Stimulated activated CD4-positive, alpha-beta T cell treated with anti-CD3 and anti-CD28 coated beads, TNF-alpha, amount 100 ng/mL, for 48 hours (primary cell): ENCODE measurements at regions not wholly inside any gene's neighbourhood (a gene's known extent, or its start where the extent isn't known, plus 50 kb on each side); places are given as distances from the start of the nearest gene placed in this dataset.

Experiments used
- DNase-seq, 3 donors: peaks; one replicate each; pipeline ENCODE4 v3.0.0-alpha.2; 2020; ENCODE audit warnings: low read depth in 3 of 3

DNA sequence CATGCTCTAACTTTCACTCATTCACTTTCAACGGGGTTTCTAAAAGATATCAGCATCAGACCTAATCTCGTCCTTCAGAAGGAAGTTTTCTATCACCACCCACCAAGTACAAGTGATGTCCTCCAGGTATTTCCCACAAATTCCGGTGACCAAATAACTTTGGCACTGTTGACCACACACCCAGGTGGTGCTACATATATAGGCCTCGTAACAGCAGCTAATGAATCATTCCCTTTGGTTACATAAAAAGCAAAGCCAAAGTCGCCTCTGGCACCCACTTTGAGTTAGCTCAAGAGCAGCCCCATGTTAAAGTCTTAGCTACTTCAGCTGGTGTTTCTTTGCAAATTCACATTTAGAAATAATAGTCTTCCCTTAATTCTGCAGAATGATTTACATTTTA lies 138.2 kb upstream of the OSR1 start:
- DNase-seq: no peak

DNA sequence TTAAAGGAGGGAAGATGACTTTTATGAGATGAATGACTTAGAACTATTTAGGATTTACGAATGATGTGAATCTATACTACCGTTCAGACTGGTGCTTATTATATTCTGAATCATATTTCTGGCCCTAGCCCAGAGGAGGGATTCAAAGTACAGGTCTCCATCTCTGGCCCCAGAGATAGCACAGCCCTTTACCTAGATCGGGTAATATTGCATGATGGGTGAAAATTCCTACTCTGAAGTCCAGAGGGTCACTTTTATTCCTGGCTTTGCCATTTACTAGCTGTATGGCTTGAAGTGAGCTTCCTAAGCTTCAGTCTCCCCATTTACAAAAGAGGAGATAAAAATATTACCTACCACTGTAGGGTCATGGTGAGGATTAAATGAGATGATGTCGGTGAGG lies 135.8 kb upstream of the OSR1 start:
- DNase-seq: no peak

DNA sequence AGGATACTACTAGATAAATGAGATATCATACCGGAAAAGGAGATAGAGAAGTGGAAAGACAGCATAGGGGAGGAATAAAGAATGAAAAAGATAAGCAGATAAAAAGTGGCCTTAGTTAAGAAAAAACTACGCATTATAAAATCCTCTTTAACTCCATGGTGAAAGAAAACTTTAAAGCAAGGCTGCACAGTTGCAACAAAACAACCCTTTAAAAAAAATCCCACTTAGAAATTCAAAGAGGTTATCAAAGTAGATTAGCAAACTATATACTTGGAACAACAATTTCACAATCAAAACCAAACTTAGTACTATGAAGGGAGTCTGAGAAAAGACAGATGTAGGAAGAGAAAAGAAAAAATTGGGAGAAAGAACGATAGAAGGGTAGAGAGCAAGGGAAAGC lies 133.4 kb upstream of the OSR1 start:
- DNase-seq: no peak

DNA sequence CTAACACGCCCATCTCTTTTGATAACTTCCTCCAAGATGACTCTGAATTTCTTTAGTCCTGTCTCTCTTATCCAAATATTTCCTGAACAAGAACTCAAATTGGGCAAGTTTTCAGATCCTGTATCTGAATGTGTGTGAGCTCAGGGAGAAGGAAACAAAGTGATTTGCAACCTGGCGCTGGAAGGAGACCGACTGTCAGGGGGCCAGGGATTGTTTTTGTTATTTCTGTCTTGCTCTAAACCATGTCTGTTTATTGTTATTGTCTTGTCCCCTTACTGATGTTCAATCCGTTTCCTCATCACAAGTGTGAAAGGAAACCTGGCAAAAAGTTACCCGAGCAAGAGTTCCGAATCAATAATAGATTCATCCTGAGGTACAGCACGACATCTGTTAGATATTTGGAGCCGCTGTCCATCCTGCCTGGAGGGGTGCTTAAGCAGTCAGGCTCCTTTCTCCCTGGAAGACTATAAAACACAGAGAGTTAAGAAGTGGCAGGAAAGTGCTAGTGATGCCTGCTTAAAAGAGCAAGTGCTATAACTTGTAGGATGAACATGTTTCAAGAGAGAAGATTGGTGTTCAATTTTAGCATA lies 132.5 kb upstream of the OSR1 start:
- DNase-seq: no peak

DNA sequence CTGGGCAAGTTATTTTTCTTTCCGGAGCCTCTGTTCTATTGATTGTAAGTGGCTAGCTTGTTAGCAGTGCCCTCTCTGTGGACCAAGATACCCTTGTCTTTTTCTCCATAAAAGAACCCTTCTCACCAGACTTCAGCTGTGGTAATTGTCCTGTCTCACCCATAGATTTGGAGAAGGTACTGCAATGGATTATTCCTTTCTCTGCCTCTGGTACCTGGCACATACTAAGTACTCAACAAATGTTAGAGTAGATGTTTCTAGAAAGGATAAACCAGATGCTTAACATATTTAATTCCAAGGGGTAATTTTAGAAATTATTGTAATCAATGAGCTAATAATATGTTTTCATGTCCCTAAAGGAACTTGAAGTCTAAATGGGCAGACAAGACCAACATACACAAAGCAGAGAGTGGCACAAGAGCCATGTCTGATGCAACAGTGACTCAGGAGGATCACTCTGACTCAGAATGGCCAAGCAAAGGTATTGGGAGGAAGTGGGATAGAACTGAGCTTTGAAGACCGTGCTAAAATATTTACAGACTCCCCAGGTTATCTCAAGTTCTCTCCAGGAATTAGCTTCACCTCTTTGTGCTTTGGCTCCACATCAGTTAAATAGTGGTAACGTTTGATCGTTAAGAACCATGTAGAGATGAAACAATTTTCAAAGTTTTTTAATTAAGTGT lies 129.7 kb upstream of the OSR1 start:
- no peak for DNase-seq

DNA sequence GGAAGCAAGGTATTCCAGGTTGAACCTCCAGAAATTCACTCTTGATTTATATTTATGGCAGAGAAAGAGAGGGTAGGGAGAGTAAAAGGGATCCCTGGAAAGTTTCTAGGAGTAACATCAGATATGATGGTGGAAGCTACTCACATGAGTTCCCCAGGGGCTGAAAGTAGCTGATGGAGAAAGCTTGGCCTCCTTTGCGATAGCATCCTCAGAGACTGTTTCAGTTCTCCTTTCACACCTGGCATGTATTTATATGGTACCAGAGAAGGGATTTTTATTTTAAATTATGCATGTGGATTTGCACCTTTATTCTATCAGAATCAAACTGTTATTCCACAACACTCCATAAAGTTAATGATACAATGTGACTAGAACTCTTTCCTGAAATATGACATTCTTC lies 126.3 kb upstream of the OSR1 start:
- no peak for DNase-seq

DNA sequence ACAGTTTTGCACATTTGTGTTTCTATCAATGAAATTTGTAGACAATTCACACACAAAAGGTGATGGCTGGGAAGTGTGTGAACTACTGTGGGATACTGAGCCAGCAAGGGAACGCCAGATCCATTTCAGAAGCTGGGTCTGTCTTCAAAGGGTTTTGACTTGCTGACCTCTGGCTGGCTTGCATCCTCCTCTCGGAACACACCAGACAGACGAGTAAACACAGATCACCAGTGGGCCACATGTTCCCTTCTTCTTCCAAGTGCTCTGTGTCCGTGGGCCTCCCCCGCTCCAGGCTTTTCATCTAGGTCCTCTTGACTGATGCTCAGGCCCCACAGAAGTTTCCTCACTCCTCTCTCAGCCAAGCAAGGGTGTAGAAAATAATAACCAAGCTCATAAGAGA lies 122.2 kb upstream of the OSR1 start:
- no peak for DNase-seq

DNA sequence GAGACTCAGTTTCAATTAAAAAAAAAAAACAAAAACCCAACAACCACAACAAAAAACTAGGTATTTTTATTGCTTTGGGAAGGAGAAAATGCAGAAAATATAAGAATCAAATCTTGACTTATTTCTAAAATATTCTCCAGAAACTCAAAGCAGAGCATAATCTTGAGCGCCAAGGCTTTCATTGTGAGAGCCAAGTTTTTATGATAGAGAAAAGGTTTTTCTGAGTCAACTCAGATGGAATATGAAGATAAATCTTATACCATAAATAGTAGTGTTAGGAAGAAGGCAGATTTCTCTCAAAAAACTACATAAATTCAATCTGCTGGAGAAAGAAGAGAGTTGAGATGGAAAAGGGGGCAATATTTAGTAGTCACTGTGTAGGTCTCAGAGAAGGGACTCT lies 121.2 kb upstream of the OSR1 start:
- DNase-seq: no peak

DNA sequence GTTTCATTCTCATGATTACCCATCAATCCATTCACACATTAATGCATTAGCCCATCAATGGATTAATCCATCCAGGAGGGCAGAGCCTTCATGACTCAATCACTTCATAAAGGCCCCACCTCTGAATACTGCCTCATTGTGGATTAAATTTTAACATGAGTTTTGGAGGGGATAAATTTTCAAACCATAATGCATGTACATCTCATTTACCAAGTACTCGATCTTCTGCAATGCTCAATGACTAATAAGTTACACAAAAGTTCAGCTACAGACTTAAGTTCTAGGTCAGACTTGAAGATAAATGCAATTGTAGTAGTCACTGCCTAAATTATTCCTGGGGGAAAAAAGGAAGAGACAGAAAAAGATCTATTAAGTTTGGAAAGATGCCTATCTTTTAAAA lies 120.0 kb upstream of the OSR1 start:
- no peak for DNase-seq

DNA sequence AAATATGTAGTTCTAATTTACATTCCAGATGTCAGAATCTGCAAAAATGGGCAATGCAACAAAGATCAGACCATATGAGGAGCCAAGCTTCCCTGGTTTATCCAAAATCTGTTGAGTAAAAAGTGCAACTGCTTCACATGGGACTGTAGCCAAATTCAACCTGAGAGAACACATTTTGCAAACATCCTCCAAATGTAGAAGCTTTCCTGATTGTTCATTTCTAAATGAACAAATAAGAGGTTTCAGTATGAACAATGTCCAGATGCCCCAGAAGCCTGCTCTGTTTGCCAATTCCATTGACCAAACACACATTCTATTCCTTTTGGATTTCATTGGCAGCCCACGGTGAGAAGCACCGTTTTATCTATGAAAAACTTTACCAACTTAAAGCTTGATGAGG lies 117.9 kb upstream of the OSR1 start:
- DNase-seq: no peak

DNA sequence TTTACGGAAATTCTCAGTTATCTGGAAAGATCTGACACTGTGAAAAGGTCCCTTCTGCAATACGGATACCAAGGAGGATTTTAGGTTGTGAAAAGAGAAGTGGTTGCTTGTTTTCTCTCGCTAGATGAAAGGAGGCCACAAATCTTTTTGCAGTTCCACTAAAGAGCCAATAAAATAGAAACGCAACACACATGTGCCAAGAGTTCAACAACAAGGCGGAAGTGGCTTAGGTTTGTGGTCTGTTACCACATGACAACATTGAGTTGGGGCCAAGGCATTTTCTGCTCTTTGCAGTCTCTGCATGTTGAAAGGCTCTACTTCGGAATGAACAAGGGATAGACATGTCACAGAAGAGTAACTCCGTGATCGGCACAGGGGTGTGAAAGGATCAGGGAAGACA lies 115.7 kb upstream of the OSR1 start:
- DNase-seq: peak in 1 of 3 donors; percentile 4

DNA sequence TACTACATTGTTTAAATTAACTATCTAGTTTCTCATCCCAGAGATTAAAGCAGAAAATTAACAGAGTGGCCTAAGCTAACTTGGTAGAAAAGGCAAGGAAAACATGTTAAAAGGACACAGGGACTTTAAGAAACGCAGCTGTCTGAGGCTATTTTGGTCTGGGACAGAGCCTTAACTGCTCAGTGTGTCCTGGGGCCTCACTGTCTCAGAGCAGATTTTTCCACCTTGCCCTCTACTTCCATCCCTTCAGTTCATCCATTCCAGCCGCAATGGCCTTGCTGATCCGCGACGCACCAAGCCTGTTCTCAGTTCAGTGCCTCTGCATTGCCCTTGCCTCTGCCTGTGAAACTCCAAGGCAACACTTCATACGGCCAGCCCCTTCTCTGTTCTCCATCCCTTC lies 114.9 kb upstream of the OSR1 start:
- no peak for DNase-seq

DNA sequence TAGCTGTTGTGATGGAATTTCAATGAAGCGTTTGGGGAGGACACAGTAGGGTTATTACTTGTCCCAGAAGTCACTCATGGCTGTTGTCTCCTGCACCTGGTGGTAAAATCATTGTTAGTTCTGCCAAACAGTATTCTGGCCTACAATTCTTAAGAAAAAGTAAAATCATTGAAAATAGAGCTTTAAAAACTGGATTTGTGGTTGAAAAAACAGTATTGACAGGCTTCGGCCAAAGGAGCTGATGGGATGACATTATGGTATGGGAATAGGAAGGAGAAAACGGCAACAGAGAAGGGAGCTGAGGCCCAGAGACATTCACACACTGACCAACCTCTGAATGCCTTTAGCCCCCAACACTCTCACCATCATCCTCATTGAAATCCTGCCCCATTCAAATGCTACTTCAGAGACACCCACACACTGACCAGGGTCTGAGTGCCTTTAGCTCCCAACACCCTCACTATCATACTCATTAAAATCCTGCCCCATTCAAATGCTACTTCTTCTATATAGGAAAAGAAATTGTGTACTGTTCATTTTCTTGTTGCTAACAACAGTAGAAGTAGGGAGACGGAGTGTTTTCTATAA lies 114.1 kb upstream of the OSR1 start:
- DNase-seq: no peak

DNA sequence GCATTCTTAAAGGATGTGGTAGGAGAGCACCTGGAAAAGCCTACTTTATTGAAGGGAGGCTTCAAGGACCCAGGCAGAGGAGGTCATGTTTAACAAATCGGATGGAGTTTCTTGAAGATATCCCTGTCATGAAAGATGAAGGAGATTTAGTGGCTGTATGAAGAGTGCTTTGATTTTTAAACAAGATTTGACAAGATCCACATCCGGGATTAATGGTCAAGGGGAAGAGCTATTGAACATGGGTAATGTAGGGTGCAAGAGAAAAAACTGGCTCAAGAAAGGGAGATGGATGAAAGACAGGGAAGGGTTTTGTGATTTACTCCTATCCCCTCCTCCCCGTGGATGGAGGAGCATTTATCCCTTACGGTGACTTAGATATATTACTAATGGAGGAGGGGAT lies 113.1 kb upstream of the OSR1 start:
- no peak for DNase-seq

DNA sequence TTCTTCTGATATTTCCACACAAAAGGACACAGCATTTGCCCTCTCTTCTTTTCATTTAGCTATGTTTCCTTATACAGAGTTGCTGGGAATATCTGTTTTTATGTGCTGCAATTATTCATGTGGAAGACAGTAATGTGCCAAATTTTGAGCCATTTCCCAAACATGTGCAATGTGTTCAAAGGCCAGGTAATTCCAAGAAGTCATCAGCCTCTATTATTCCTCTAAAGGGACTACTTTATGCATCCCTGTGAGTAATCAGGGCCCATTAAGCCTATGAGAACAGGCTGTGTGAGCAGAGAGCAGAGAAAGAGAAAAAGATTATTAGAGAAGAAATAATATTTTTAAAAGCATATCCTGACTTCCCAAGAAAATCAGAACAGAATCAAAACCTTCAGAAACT lies 107.6 kb upstream of the OSR1 start:
- no peak for DNase-seq

DNA sequence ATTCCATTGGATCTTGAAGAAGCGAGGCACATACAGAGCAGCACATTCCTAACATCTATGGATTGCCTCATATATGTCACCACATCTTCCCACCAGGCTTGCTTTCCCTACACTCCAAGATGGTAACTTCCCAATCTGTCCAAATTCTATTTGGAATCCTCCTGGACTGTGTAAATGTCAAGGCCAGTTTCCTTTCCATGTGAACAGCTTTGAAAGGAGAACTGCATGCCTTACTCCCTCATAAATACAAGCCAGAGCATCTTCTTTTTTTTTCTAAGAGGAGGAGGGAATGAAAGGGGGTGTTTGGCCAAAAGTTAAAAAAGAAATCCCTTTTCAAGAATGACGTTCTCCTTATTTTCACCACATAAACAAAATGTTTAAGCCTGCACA lies 103.8 kb upstream of the OSR1 start:
- DNase-seq: no peak

DNA sequence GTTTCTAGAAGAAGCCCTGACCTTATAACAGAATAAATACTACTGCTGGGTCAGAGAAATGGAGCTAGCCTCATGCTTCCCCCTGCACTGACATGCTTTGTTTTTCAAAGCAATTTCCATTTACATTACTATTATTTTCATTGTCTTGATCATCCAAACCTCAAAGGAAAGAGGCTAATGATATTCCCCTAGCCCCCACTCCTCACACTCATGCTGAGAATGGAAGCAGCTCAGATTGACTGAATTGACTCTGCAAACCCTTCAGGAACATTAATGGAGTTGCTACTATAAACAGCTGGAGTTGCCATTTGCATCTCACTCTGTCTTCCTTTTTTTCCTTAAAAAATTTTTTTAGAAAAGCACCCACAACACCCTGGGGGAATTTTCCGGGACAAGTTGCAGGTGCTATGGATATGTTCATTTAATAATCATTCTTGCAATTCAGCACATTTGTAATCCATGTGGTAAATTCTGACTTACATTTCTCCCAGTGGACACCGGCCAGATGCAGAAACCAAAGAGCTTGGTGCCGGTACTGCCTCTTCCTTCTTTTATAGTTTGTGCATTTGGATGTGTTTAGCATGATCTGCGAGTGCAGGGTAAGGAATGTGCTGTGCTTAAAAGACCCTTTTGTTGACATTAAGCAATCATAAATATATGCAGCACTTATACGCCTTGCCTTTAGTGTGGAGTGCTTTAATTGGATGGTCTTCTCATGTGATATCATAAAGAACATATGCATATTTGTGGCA lies 103.3 kb upstream of the OSR1 start:
- DNase-seq: no peak

DNA sequence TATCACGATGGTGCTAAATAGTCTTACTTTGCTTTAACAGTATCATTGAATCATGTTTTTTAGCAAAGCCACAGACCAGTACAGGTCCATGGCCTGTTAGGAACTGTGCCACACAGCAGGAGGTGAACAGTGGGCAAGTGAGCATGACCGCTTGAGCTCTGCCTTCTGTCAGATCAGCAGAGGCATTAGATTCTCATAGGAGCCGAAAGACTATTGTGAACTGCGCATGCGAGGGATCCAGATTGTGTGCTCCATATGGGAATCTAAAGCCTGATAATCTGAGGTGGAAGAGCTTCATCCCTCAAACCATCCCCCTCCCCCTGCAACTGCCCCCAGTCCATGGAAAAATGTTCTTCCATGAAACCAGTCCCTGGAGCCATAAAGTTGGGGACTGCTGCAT lies 102.3 kb upstream of the OSR1 start:
- DNase-seq: no peak

DNA sequence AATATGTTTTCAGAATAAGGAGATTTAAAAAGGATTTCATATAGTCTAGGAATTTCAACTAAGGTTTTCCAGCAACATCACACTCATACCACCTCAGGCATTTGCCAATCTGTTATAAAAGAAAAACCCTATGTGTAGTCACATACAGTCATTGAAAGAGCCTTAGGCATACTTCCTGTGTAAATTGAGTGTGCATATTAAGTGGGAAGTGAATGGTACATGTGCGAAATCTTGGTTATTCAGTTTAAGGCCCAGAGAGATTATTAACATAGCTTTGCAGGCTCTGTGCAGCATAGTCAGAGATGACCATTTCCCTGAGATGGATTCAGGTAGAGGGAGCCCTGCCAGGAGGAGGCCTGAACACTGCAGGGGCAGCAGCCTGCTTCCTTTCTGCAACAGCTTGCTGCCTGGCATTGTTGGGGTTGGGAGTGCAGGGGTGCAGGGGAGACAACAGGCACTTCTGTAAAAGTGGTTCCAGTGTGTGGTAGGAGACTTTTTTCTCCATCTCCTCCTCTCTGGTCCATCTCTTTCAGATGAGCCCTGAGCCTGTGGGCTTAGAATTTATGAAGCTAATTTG lies 100.1 kb upstream of the OSR1 start:
- DNase-seq: no peak

DNA sequence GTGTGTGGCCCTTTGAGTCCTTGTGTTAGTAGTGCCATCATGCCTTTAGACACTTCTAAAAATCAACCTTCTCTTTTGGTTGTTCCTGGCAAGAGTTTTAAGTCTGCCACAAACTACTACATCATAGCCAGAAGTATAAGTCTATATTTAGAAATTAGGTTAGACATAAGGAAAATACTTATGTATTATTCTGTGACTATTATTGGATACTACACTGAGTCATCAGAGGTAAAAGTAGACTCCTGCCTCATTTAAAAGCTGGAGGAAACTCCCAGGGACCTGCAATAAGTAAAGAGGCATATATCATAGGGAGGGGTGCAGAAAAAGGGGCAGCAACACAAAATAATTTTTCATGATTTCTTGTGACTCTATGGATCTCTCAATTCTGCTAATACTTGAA lies 99.4 kb upstream of the OSR1 start:
- DNase-seq: no peak

DNA sequence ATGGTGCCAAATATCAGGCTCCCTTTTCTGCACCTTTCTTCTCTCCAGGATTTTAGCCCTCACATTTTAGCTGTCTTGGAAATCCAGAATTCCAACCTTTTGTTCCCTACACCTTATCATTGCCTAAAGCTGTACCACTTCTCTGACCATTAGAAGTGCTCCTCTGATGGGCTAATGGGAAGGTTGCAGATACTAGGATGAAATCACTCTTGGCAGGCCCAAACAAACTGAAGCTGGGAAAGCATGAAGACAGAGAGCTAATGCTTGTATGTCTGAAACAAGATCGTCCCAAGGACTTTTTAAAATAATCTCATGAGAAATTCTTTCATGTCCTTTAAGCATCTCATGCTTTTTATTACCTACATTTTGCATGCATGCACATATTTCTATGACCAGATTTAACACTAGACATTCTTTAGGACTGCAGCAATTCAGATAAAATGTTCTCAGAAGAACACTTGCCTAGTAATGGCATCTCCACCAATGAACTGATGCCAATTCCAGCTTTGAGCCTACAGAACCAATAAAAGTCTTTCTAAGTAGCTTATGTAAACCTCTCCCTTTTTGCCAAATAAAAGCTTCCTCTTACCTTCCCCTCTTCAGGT lies 98.4 kb upstream of the OSR1 start:
- DNase-seq: no peak

DNA sequence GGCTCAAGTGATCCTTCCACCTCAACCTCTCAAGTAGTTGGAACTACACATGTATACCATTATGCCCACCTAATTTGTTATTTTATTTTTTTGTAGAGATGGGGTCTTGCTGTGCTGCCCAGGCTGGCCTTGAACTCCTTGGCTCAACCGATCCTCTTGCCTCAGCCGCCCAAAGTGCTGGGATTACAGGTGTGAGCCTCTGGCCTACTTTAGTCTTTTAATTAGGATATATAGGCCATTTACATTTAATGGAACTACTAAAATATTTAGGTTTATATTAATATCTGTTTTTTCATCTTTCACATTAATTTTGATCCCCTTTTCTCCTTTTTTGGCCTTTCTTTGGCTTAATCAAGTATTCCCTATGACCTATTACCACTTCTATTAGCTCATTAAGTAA lies 95.7 kb upstream of the OSR1 start:
- no peak for DNase-seq
